ENCODE measurements at regions not wholly inside any gene's neighbourhood (a gene's known extent, or its start where the extent isn't known, plus 50 kb on each side); places are given as distances from the start of the nearest gene placed in this dataset.
"Not testable (repeated sequence)": the region's sequence is repeated elsewhere in the genome, so short reads cannot be mapped to it uniquely, and the experiment has no call there.

DNA sequence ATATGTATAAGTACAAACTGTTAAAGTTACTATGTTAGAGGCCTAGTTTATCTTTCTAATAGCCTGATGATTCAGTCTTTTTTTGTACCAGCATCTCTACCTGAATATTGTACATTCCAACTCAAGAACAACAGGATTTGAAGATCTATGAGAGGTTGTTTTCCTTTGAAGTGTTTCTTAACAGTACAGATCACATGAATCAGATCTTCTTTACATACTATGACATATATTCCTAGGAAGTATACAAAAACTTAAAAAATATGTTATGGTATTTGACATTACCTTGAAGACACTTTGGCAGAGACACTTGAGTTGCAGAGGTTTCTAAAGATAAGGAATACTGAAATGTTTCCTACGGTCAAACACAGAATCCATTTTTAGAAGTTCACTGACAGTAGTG is 1280.9 kb downstream of the KCNT2 start:
- no peak for DNase-seq

DNA sequence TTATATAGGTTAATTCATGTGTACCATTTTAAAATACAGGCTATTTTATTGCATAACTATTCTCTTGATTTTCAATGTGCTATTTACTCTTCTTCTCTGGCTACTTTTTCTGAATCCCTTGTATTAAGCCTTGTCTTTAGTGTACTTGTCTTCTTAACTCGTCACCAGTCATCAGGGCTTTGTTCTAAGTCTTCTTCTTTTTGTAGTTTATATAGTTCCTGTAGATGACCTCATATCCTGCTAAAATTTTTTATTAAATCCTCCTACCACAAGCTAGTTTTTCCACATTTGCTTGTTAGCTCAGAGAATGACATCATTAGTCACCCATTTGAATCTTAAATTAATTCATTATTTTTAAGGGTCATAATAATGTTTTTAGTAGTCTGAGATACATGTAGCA is 1281.9 kb downstream of the KCNT2 start:
- DNase-seq: no peak

DNA sequence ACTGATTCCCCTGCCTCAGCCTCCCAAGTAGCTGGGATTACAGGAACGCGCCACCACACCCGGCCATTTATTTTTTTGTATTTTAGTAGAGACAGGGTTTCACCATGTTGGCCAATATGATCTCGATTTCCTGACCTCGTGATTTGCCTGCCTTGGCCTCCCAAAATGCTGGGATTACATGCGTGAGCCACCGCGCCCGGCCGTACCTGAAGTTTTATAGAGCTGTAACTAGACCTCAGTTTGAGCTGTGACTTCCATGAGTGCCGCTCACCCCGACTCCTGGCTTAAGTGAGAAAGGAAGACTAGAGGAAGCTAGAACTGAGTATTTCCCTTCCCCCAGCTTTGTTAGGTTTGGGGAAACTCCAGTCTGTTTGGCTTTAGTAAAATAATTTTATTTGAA is 1283.1 kb downstream of the KCNT2 start:
- no peak for DNase-seq

DNA sequence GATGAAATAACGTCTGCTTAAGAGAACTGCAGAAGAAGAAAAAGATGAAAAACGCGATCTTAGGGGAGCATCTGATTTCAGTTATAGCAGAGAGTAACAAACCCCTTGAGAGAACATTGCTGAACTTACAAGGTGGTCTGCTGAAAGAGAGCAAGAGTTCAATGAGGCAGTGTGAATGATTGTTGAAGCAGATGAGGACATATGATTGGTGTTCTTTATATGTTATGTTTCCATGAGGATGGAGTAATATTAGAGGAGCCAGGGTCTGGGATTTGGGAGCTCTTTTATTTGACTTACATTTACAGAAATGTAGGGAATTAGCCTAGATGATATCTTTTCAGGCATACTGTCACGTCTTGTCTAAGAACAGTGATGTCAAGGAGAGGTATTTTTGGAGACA is 1302.0 kb downstream of the KCNT2 start:
- DNase-seq: no peak

DNA sequence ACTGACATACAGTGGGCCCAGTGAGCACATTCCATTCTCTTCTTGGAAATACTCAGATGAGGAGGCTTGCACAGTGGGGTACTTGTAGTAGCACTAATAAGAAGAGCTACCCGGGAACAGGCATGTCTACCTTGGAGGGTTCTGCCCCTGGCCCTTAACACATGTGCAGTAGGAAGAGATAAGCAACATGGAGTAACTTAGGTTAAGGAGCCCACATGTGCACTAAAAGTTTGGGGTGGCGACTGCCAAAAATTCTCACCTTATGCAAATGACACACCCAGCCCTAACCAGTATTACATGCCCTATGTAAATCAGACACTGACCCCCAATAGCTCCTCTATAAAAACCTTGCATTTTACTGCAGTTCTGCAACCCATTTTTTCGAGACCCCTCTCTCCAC is 1313.3 kb downstream of the KCNT2 start:
- no peak for DNase-seq

DNA sequence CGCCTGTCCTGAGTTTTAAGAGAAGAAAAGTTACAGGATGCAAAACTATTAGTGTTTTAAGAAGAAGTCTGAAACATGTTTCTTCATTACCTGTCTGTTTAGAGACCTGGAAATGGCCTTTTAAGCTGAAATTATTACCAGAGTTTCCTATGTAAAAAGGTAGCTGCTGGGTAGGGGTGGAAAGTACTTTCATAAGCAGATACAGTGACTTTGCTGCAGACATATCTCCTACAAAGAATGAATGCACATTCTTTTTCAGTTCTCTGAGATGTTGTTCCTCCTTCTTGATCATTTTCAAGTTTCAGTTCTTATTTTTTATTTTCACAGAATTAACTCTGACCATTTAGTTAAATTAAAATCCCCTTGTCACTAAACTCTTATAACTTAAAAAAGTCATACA is 1329.6 kb downstream of the KCNT2 start:
- no peak for DNase-seq

DNA sequence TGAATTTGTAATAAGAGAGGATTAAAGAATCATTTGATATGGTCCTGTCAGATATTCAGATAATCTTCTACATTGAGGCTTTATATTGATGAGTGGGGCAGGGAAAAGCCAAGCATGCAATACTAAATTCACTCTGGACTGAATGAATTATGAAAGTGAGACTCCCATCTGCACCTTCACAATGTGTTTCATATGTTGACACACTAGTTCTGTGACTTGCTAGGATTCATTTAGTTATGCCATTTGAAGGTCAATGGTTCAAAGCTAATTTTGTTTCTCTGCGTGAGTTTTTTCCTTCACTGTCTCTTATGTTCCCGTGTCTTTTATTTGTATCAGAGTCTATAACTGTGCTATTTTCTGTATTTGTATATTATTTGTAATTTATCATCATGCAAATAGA is 1332.5 kb downstream of the KCNT2 start:
- DNase-seq: no peak

DNA sequence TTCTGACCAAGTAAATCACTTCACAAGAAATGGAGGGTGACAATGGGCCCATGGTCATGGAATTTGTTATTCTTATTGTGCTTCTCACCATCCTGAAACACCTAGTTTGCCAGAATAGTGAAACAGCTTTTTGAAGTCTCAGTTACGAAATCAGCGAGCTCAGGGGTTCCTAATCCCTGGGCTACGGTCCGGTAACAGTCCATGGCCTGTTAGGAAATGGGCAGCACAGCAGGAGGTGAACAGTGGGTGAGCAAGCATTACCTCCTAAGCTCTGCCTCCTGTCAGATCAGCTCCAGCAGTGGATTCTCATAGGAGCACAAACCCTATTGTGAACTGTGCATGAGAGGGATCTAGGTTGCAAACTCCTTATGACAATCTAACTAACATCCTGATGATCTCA is 1356.3 kb downstream of the KCNT2 start:
- DNase-seq: no peak

DNA sequence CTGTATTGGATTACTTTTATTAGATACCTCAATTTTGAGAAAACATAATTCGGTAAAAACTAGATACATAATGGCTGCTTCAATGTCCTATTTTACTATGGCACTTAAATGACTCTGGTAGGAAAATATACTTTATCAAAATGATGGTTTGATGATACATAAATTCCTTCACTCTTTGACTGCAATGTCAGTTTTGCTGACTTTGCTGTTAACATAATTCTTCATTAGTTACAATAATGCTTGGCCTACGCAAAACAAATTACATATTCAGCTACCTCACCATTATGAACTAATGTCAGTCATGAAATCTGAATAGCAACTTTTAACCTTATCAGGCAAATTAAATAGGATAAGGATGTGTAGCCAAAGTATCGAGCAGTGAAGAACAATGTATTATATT is 1364.7 kb downstream of the KCNT2 start:
- DNase-seq: no peak

DNA sequence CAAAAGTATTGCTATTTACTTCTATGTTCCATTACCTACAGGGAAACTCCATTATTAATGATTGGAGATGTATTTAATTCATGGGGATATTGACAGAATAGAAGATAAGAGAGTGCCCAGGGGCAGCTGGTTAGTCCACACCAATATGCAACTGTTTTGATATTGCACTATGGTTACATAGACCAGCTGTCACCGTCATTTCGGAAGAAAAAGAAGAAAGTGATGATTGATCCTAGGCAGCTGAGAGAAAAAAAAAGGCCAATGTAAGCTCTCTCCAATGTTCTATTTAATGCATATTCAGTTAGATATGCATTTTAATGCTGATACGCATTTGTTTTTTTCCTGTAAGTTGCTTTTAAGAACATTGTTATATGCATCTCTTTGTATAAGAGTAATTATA is 1367.2 kb downstream of the KCNT2 start:
- DNase-seq: no peak

DNA sequence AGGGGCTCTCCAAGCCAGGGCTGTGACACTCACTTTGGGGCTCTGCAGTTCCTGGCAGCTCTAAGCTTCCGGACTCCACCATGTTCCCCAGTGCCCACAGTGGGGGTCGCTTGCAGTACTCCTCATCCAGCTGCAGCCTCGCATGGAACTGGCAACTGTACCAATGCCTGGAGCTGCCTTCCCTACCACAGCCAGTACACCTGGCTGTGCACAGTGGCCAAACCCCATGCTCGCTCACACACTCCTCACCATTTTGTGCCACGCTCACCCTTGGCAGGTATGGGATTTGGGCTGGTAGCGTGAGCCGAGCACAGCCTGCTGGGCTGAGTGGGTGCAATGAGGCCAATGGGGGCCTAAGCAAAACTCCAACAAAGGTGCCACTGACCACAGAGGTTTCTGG is 1369.9 kb downstream of the KCNT2 start:
- DNase-seq: no peak

DNA sequence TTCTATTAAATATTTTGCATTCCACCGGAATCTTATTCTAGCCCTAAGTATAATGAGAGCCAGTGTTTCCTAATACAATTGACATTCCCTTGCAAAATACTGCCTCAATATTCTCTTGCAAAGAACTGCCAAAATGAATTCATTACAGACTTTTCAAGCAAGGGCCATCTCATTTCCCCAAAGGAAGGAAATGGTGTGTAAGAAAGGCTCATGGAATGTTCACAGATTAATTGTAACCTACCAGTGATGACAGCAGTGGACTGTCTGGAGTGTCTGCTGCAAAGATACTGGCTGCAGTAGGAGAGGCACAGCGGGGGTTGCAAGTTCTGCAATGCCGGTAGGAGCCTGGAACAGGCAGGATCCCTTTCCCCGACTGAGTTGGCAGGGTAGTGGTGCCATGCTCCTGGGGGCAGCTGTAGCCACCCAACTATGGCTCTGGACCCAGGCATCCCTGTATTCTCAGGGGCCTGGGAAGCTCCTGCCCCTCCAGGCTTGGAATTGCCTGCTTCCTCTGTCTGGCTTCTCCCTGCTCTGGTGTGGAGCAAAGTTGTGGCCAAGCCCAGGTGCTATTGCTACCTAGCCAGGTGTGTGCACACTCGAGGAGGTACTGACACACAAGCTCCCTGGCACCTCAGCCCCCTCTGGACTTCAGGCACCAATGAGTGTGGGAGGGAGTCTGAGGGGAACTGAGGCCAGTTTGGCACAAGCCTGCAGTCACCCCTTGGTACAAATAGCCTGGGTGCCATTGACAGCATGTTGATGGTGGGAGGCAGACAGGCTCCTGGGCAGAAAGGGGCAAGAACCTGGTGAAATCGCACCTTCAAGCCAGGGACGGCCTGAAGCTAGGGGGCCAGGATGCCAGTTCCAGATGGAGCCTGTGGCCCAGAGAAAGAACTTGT is 1371.0 kb downstream of the KCNT2 start:
- no peak for DNase-seq

DNA sequence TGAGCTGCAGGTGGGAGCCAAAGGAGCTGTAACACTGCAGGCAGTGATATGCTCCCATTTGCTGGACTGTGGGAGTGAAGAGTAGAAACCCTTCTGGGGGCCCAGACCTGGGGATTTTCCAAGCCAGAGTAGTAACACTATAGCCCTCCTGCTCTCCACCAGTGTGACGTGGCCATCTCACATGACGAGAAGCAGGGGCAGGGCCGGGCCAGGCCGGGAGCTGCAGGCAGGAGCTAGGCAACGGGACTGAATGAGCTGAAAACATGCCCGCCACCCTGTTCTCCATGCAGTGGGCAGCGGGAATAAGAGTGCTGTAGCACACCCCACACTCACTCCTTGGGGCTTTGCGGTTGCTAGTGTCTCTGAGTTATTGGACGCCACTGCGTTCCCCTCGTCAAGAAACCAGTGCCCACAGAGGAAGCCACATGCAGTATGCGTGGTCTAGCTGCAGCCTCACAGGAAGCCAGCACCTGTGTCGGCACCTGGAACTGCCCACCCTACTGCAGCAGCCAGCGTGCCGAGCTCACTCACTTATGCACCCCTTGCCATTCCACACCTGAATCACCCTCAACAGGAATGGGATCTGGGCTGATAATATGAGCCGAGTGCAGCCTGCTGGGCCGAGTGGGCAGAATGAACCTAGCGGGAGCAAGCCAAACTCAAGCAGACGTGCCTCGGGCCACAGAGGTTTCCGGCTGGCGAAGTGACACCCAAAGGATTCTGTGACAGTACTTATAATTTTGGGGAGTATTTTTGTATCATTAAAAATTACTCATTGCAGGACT is 1389.6 kb downstream of the KCNT2 start:
- no peak for DNase-seq

DNA sequence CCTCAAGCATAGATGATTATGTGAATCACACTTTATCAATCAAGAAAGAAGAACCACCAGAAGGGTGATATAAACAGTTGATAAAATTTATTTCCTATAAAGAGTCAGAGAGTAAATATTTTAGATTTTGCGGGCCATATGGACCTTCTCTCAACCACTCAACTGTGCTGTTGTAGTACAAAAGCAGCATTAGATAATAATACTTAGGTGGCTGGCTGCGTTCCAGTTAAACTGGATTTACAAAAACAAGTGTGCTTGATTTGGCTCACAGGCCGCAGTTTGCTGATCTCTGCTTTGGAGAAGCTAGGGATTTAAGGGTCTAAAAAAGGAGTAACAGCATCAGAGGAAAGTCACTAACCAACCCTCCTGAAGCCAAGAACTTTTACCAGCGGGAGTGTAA is 1406.0 kb downstream of the KCNT2 start:
- no peak for DNase-seq

DNA sequence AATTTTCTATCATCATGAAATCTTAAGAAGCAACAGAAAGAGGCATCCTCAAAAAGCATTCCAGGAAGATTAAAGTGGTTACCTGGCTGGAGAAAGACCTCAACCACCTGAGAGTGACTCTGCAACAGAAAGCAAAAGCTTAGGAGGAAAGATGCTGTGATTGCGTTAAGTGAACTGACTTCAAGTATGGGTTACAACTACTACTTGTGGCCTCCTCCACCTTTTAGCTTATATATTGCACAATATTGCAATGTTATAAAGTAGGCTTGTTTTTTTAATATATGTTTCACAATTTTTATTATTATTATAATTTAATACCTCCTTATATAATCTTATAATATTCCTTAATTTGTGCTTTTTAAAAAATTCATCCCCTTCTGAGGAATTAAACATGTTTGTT is 1407.5 kb downstream of the KCNT2 start:
- no peak for DNase-seq

DNA sequence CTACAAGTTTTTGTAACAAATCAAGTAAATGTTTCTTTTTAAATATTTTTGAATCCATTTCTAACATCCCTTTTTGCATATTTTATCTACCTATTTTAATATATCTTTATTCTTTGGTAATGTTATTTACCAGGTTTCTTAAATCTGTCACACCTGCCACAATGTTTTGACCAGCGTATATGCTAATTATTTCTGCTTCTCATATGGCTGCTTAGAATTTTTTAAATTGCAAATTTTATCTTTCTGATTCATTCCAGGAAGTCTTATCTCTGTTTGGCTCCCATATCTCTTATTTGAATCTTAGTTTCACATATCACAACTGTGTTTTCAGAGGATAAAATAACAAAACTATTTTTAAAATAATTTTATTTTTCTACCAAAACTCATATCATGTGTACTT is 1411.1 kb downstream of the KCNT2 start:
- no peak for DNase-seq

DNA sequence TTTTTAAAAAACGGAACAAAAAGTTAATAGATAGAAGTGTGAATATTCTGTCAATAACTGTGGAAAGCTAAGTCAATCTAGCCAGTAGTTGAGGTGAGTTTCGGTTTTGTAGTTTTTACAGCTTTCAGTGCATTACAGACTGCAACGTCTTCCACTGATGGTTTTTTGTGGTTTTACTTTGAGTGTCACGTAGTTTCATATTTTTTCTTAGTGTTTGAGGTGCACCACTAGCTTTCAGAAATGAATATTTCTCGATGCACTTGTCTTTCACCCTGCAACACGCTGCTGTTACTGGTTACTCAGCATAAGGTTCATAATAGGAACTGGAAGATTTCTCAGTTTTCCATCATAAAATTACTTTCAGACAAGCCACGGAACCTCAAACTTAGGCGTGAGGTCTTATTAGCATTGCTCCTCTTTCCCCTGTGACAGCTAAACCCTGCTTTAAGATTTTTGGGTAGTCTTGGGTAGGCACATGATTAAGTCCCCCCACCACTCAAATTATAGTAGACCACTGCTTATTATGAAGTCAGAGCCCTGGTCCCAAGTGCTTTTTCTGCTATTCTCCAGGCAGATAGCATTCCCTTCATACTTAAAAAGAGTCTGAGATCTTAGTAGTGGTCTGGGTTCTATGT is 1412.7 kb downstream of the KCNT2 start:
- DNase-seq: no peak

DNA sequence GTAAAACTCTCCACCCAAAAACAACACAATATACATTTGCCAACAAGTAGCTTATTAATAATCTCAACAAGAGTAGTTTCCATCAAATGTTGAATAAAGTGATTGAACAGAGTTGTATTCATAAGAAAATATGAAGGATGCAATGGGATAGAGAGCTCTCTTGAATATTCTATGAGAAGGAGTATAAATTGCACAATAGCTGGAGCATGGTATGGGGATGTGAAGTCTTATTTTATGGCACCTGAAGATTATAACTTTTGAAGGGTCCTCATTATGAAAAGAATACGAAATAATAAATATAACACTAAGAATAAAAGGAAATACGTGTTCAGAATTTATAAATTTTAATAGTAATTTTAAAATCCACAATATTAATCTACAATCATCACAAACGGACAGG is 1415.1 kb downstream of the KCNT2 start:
- no peak for DNase-seq

DNA sequence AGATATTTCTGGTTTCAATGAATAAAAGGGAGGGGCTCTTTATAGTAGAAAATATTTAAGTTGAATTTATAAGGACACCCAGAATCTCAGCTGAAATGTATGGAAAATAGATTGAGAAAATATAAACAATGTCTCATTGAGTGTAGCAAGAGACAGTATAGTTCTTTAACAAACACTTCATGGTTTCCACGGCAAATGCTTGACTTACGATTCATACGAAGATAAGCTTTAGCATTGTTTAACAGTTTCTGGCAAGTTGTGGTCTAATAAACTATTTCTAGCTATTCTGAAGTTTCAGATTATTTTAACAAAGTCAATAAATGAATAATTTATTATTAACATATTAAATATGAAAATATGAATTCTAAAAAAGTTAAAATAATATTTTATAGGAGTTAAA is 1419.4 kb downstream of the KCNT2 start:
- DNase-seq: no peak

DNA sequence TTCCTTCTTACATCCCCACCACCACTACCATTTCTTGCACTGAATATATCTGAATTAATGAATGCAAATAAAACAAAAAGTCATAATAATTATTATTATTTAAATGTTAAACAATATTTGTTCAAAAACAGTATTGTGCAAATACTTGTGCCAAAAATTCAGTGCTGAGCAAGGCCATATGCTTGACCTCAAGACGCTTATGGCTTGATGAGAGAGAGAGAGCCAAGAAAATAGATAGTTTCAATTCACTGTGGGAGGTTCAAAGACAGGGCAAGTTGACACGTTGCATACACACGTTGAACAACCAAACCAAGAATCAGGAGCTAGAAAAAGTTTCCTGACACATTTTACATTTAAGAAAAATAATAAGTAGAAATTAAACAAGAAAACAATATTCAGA is 1421.7 kb downstream of the KCNT2 start:
- DNase-seq: no peak

DNA sequence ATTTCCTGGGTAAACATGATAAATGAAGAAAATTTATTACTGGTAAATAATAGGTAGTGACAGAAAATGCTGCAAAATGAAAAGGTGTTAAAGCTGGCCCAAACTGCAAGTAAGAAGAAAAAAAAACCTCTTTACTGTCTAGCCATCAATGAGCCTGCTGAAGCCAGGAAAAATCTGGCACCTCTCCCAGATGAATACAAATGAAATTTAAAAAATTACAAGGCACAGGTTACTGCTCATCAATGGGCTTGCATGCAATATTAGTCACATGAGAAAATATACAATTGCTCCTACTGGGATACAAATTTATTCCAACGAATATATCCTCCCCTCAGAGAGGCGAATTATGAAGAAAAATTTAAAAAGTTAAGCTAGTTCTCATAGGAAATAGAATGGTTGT is 1422.5 kb downstream of the KCNT2 start:
- no peak for DNase-seq

DNA sequence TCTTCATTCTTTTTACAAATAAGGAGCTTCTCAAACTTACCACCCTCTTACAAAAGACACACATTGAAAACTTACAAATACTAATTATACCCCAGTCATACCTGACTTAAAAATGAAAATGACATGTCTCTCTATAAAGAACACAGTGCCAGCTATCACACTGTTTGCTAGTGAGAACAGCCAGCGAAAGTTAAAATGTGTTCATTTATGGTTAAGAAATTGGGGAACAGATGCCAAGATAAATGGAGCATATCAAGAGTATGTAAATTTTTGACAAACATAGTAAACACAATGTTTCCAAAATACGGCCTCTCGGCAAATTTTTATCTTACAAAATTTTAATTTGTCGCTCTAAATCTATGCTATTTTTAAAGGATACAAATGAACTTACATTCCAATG is 1422.9 kb downstream of the KCNT2 start:
- no peak for DNase-seq

DNA sequence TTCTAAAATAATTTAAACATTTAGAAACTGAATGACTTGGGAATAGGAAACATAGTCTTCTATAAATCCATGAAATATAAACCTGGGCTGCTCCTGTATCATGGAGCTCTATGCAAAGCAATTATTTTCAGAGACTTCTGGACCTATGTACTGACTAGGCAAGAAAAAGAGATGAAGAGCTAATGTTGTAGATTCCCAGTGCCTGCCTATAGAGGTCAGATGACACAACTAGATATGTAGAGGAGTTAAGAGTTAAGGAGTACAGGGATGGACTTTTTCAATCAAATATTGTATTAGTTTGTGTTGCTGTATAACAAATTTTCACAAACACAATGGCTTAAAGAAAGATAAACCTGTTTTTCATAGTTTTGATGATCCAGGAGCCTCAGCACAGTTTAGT is 1434.5 kb downstream of the KCNT2 start:
- DNase-seq: no peak

DNA sequence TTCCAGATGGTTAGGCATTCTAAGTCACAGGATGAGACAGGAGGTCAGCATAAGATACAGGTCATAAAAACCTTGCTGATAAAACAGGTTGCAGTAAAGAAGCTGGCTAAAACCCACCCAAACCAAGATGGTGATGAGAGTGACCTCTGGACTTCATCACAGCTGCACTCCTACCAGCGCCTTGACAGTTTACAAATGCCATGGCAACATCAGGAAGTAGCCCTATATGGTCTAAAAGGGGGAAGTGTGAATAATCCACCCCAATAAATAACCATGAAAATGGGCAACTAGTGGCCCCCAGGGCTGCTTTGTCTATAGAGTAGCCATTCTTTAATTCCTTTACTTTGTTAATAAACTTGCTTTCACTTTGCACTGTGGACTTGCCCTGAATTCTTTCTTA is 1448.4 kb downstream of the KCNT2 start:
- not testable (repeated sequence) for DNase-seq

Data from stimulated activated CD4-positive, alpha-beta T cell treated with anti-CD3 and anti-CD28 coated beads, Interleukin-12 subunit alpha, Interleukin-12 subunit beta, amount 100 ng/mL, for 4 hours (primary cell).